AG09309 (cell line): ENCODE measurements at regions not wholly inside any gene's neighbourhood (a gene's known extent, or its start where the extent isn't known, plus 50 kb on each side); places are given as distances from the start of the nearest gene placed in this dataset.
"Not testable (repeated sequence)": the region's sequence is repeated elsewhere in the genome, so short reads cannot be mapped to it uniquely, and the experiment has no call there.

Experiments used
- DNase-seq: peaks from one replicate; pipeline ENCODE4 v3.0.0-alpha.2; 2010; ENCODE audit warnings: low read depth
- H3K4me3 ChIP-seq: 2 replicates; pipeline ENCODE4 v1.5.1; 2011; ENCODE audit warnings: mild to moderate bottlenecking, low read depth, low read length, moderate library complexity; ENCODE audit not compliant: control insufficient read depth
- CTCF ChIP-seq: IDR thresholded peaks from 2 replicates; pipeline ENCODE4 v1.5.1; 2011; ENCODE audit warnings: mild to moderate bottlenecking, low read depth, low read length, inconsistent platforms; ENCODE audit not compliant: insufficient read depth, control insufficient read depth; ENCODE audit errors: missing control alignments

GRCh38 chr12:9468998-9469397 lies 138.7 kb downstream of the KLRB1 start:
- DNase-seq, H3K4me3 ChIP-seq: not testable (repeated sequence)
- TF ChIP-seq CTCF, result peak; percentile 55

- not testable (repeated sequence) for H3K4me3 ChIP-seq, DNase-seq
These were observed 139.6 kb downstream of the KLRB1 start for GRCh38 chr12:9468144-9468543.

- DNase-seq, result no peak
- no peak for TF ChIP-seq CTCF
- no peak overlapping the region for H3K4me3 ChIP-seq
These were observed 143.3 kb downstream of the KLRB1 start for GRCh38 chr12:9464408-9464807.

GRCh38 chr12:9455516-9455915 lies 152.2 kb downstream of the KLRB1 start:
- not testable (repeated sequence) for DNase-seq, H3K4me3 ChIP-seq

GRCh38 chr12:9454021-9454420 lies 153.7 kb downstream of the KLRB1 start:
- H3K4me3 ChIP-seq, DNase-seq: not testable (repeated sequence)

- not testable (repeated sequence) for H3K4me3 ChIP-seq
These were observed 157.6 kb downstream of the KLRB1 start for GRCh38 chr12:9450127-9450567.

GRCh38 chr12:9449657-9450126 lies 158.0 kb downstream of the KLRB1 start:
- not testable (repeated sequence) for DNase-seq
- peak overlapping the region; percentile 2 for H3K4me3 ChIP-seq

More at GRCh38 chr12:9450127-9450567, 157.6 kb downstream of the KLRB1 start:
- not testable (repeated sequence) for DNase-seq

- TF ChIP-seq CTCF, result no peak
- H3K4me3 ChIP-seq, result peak overlapping the region; percentile 2
- no peak for DNase-seq
These were observed 158.5 kb downstream of the KLRB1 start for GRCh38 chr12:9449181-9449580.

GRCh38 chr12:9448648-9449047 lies 159.1 kb downstream of the KLRB1 start:
- DNase-seq, result not testable (repeated sequence)
- H3K4me3 ChIP-seq, result peak overlapping the region; percentile 66

GRCh38 chr12:9447791-9448614 lies 159.7 kb downstream of the KLRB1 start:
- peak overlapping the region; percentile 66 for H3K4me3 ChIP-seq
- not testable (repeated sequence) for DNase-seq

- not testable (repeated sequence) for DNase-seq
These were observed 160.6 kb downstream of the KLRB1 start for GRCh38 chr12:9446883-9447761.

GRCh38 chr12:9440428-9440827 lies 167.3 kb downstream of the KLRB1 start:
- not testable (repeated sequence) for H3K4me3 ChIP-seq, DNase-seq

More at GRCh38 chr12:9446883-9447761, 160.6 kb downstream of the KLRB1 start:
- H3K4me3 ChIP-seq, result peak overlapping the region; percentile 66

GRCh38 chr12:9435682-9436081 lies 172.0 kb downstream of the KLRB1 start:
- not testable (repeated sequence) for DNase-seq, H3K4me3 ChIP-seq

- not testable (repeated sequence) for DNase-seq, H3K4me3 ChIP-seq
These were observed 177.3 kb downstream of the KLRB1 start for GRCh38 chr12:9430385-9430784.
